SK-N-SH (cell line): ENCODE measurements at regions not wholly inside any gene's neighbourhood (a gene's known extent, or its start where the extent isn't known, plus 50 kb on each side); places are given as distances from the start of the nearest gene placed in this dataset.

Experiments
- CTCF ChIA-PET: fragments of 300-600, 350-600 bp; formaldehyde crosslinking; extraction: SDS; loops from one replicate; lab custom pipeline; 2021; lab: Yijun Ruan, JAX
- POLR2A ChIA-PET: fragments of 350-600 bp; sonication (Branson Sonifier 250); formaldehyde crosslinking; extraction: SDS; loops from one replicate; lab custom pipeline; 2020; ENCODE audit warnings: antibody characterized with exemption, inconsistent platforms; lab: Yijun Ruan, JAX
- DNase-seq: peaks from one replicate; pipeline ENCODE4 v3.0.0; 2012
- H2AFZ ChIP-seq: fragments of 200-600 bp; sonication (generic); 2 replicates; pipeline ENCODE4 v1.8.1; 2016; ENCODE audit warnings: antibody characterized with exemption, mild to moderate bottlenecking, low read depth
- H3F3A ChIP-seq: fragments of 200-600 bp; sonication (generic); replicated peaks from 2 replicates; pipeline ENCODE3; 2016; ENCODE audit warnings: antibody characterized with exemption, mild to moderate bottlenecking; ENCODE audit not compliant: insufficient read depth
- H3K27ac ChIP-seq, 2 experiments: fragments of 200-500 bp in 1 of 2; fragments of 200-600 bp in 1 of 2; sonication (Bioruptor generic) in 1 of 2; sonication (generic), shearing (Covaris generic) in 1 of 2; 2 replicates each; pipeline versions ENCODE4 v1.5.1 to v1.6.1; 2014 to 2016; ENCODE audit warnings: low read depth in 2 of 2, inconsistent platforms in 1 of 2, low read length in 1 of 2, mild to moderate bottlenecking in 1 of 2, mixed read lengths in 1 of 2
- H3K27me3 ChIP-seq: fragments of 200-600 bp; sonication (generic), shearing (Covaris generic); 2 replicates; pipeline ENCODE4 v1.6.1; 2016; ENCODE audit warnings: mixed run types; ENCODE audit not compliant: insufficient read depth
- H3K36me3 ChIP-seq, 2 experiments: fragments of 200-500 bp in 1 of 2; fragments of 200-600 bp in 1 of 2; sonication (Bioruptor generic) in 1 of 2; sonication (generic) in 1 of 2; replicated peaks in 1 of 2; 2 replicates each; pipeline versions ENCODE3 to v1.5.1; 2014 to 2016; ENCODE audit warnings: low read length in 1 of 2, mild to moderate bottlenecking in 1 of 2; ENCODE audit not compliant: insufficient read depth in 2 of 2, control insufficient read depth in 1 of 2
- H3K4me1 ChIP-seq, 2 experiments: fragments of 200-500 bp in 1 of 2; fragments of 200-600 bp in 1 of 2; sonication (Bioruptor generic) in 1 of 2; sonication (generic), shearing (Covaris generic) in 1 of 2; 2 replicates each; pipeline versions ENCODE4 v1.5.1 to v1.6.1; 2014 to 2016; ENCODE audit warnings: low read depth in 1 of 2, low read length in 1 of 2, mixed run types in 1 of 2; ENCODE audit not compliant: insufficient read depth in 2 of 2, control insufficient read depth in 1 of 2
- H3K4me2 ChIP-seq: fragments of 200-600 bp; sonication (generic), shearing (Covaris generic); 2 replicates; pipeline ENCODE4 v1.6.1; 2017; ENCODE audit warnings: mixed run types
- H3K4me3 ChIP-seq, 2 experiments: fragments of 200-500 bp in 1 of 2; fragments of 200-600 bp in 1 of 2; sonication (Bioruptor generic) in 1 of 2; sonication (generic), shearing (Covaris generic) in 1 of 2; 2 replicates each; pipeline versions ENCODE4 v1.5.1 to v1.8.1; 2014 to 2016; ENCODE audit warnings: low read depth in 2 of 2, inconsistent platforms in 1 of 2, low read length in 1 of 2, mild to moderate bottlenecking in 1 of 2, mixed read lengths in 1 of 2, moderate library complexity in 1 of 2
- H3K79me2 ChIP-seq: fragments of 200-600 bp; sonication (generic); 2 replicates; pipeline ENCODE4 v1.8.1; 2017; ENCODE audit warnings: mild to moderate bottlenecking; ENCODE audit not compliant: insufficient read depth
- H3K9ac ChIP-seq: fragments of 200-600 bp; sonication (generic); 2 replicates; pipeline ENCODE4 v1.6.1; 2017; ENCODE audit warnings: mixed run types
- H3K9me2 ChIP-seq: fragments of 200-600 bp; sonication (generic); 2 replicates; pipeline ENCODE4 v1.6.1; 2017; ENCODE audit warnings: mixed run types
- H3K9me3 ChIP-seq: fragments of 200-600 bp; sonication (generic); 2 replicates; pipeline ENCODE4 v1.6.1; 2017; ENCODE audit warnings: mixed run types, mild to moderate bottlenecking, moderate library complexity
- H4K20me1 ChIP-seq: fragments of 200-600 bp; sonication (generic); 2 replicates; pipeline ENCODE4 v1.6.1; 2017; ENCODE audit warnings: mild to moderate bottlenecking, mixed run types; ENCODE audit not compliant: insufficient read depth
- ELF1 ChIP-seq: IDR thresholded peaks from 2 replicates; pipeline ENCODE4 v1.4.0; 2012
- EP300 ChIP-seq, 2 experiments: IDR thresholded peaks; 2 replicates each; pipeline versions ENCODE4 v1.4.0 to v1.6.1; 2012; ENCODE audit warnings: borderline replicate concordance in 1 of 2, low read depth in 1 of 2, low read length in 1 of 2
- FOXJ3 ChIP-seq: sonication (generic); formaldehyde crosslinking; IDR thresholded peaks from 2 replicates; pipeline ENCODE4 v1.5.1; 2020; ENCODE audit warnings: mild to moderate bottlenecking, missing genetic modification reagents
- GABPA ChIP-seq: IDR thresholded peaks from 2 replicates; pipeline ENCODE4 v1.4.0; 2012; ENCODE audit warnings: low read depth, mild to moderate bottlenecking
- GATA2 ChIP-seq: sonication (generic); formaldehyde crosslinking; IDR thresholded peaks from 2 replicates; pipeline ENCODE4 v1.5.0; 2020; ENCODE audit warnings: mild to moderate bottlenecking, missing genetic modification reagents
- JUND ChIP-seq: IDR thresholded peaks from 2 replicates; pipeline ENCODE4 v1.4.0; 2012
- MAX ChIP-seq: IDR thresholded peaks from 2 replicates; pipeline ENCODE4 v1.4.0; 2012; ENCODE audit warnings: low read depth
- MEF2A ChIP-seq: IDR thresholded peaks from 2 replicates; pipeline ENCODE4 v1.4.0; 2012; ENCODE audit warnings: low read depth, borderline replicate concordance
- NFIC ChIP-seq: IDR thresholded peaks from 2 replicates; pipeline ENCODE4 v1.4.0; 2012; ENCODE audit warnings: borderline replicate concordance
- NRF1 ChIP-seq: IDR thresholded peaks from 2 replicates; pipeline ENCODE4 v1.6.1; 2012; ENCODE audit warnings: low read depth, mild to moderate bottlenecking, low read length
- PBX3 ChIP-seq: IDR thresholded peaks from 2 replicates; pipeline ENCODE4; 2012
- POLR2AphosphoS5 ChIP-seq: IDR thresholded peaks from 2 replicates; pipeline ENCODE4 v1.6.1; 2012; ENCODE audit warnings: low read depth, low read length
- RAD21 ChIP-seq: IDR thresholded peaks from 2 replicates; pipeline ENCODE4 v1.6.1; 2012; ENCODE audit warnings: mild to moderate bottlenecking, low read length
- RCOR1 ChIP-seq: fragments of 150-350 bp; IDR thresholded peaks from 2 replicates; pipeline ENCODE4 v1.6.1; 2017; ENCODE audit warnings: antibody characterized with exemption, low read length
- RFX5 ChIP-seq: IDR thresholded peaks from 2 replicates; pipeline ENCODE4 v1.6.1; 2012; ENCODE audit warnings: mild to moderate bottlenecking, improper control_type of control experiment, low read length
- SIN3A ChIP-seq: IDR thresholded peaks from 2 replicates; pipeline ENCODE4 v1.6.1; 2012; ENCODE audit warnings: low read depth, mild to moderate bottlenecking, low read length, moderate library complexity, borderline replicate concordance
- TAF1 ChIP-seq: IDR thresholded peaks from 2 replicates; pipeline ENCODE4 v1.6.1; 2012; ENCODE audit warnings: low read depth, mild to moderate bottlenecking, low read length, moderate library complexity, borderline replicate concordance
- TCF12 ChIP-seq: IDR thresholded peaks from 2 replicates; pipeline ENCODE4 v1.4.0; 2012
- USF2 ChIP-seq: fragments of 150-350 bp; IDR thresholded peaks from 2 replicates; pipeline ENCODE4 v1.6.1; 2017; ENCODE audit warnings: antibody characterized with exemption, low read length, low read depth, borderline replicate concordance
- YY1 ChIP-seq: IDR thresholded peaks from 2 replicates; pipeline ENCODE4 v1.4.0; 2012; ENCODE audit warnings: low read depth, mild to moderate bottlenecking
- ZBTB33 ChIP-seq: IDR thresholded peaks from 2 replicates; pipeline ENCODE4 v1.4.0; 2012; ENCODE audit warnings: low read depth, borderline replicate concordance
- WGBS: methylation state at CpG from one replicate; pipeline ENCODE4 v1.1.6; 2017; ENCODE audit warnings: low lambda C conversion rate; 5-methylcytosine and 5-hydroxymethylcytosine counted together

- H4K20me1 ChIP-seq, result no peaks in the 10 kb centered on the region
- no peaks in the 10 kb centered on the region for H3K36me3 ChIP-seq
- no peak for DNase-seq
- 83% methylated on average over 4 of the region's 5 CpGs for WGBS
- no peaks in the 10 kb centered on the region for H3K9me3 ChIP-seq
- H3K9me2 ChIP-seq, result no peaks in the 10 kb centered on the region
- 0 out of 2 replicates have a peak overlapping the region, but pooled peaks have one; percentile 19 for H3K4me2 ChIP-seq
- no peaks in the 10 kb centered on the region for H3K79me2 ChIP-seq
- peak overlapping the region; percentile 10; the same call in 1 of the 2 replicates for H2AFZ ChIP-seq
- CTCF ChIA-PET, result interaction anchor here (0.9 kb wide), 1 partner anchor 175 kb away, joined by 3 read pairs; no protein-coding TSS in a partner anchor
- peak overlapping the region in 1 of 2 experiments; percentile 23; a peak in 1 of 4 replicates for H3K27ac ChIP-seq
- POLR2A ChIA-PET, result no interaction called here
- H3K27me3 ChIP-seq, result no peaks in the 10 kb centered on the region
- H3K4me3 ChIP-seq, result no peak overlapping the region
- no peak overlapping the region for H3K9ac ChIP-seq
- peak; percentile 67 for TF ChIP-seq TCF12
- 0 out of 2 replicates have a peak, but pooled peaks have one; percentile 25 for TF ChIP-seq NFIC
- TF ChIP-seq GATA2 (CRISPR knock-in tag), result no peak
- TF ChIP-seq ELF1, result no peak
- TF ChIP-seq SIN3A, result no peak
- no peak for TF ChIP-seq RAD21
- no peak for TF ChIP-seq MAX
- TF ChIP-seq JUND, result peak; percentile 18; the same call in 1 of the 2 replicates
- no peak for TF ChIP-seq NRF1
- TF ChIP-seq TAF1, result no peak
- no peak for TF ChIP-seq RCOR1
- no peak for TF ChIP-seq FOXJ3
- TF ChIP-seq EP300 (IDR thresholded peaks at IDR 0.05; ENCODE audit: borderline replicate concordance in 1 of 2, low read depth in 1 of 2, low read length in 1 of 2), result peak in 1 of 2 experiments; percentile 7; a peak in 1 of 4 replicates
- TF ChIP-seq PBX3, result peak; percentile 68
- no peak for TF ChIP-seq YY1
- TF ChIP-seq RFX5, result no peak
- TF ChIP-seq MEF2A, result no peak
- TF ChIP-seq USF2, result no peak
- TF ChIP-seq GABPA, result no peak
- no peak for TF ChIP-seq POLR2AphosphoS5
- TF ChIP-seq ZBTB33, result no peak
- peaks cover 16 to 31% of the 10 kb centered on the region in 2 experiments for H3K4me1 ChIP-seq
- H3F3A ChIP-seq, result peaks cover 10% of the 10 kb centered on the region
Measured at GRCh38 chr15:62873203-62873602, 169.3 kb upstream of the TPM1 start.
